Fibroblast of lung (primary cell): ENCODE measurements at regions not wholly inside any gene's neighbourhood (a gene's known extent, or its start where the extent isn't known, plus 50 kb on each side); places are given as distances from the start of the nearest gene placed in this dataset.

ENCODE experiments used
- DNase-seq, 2 donors: peaks; one replicate each; pipeline versions ENCODE4 v3.0.0 to v3.0.0-alpha.2; 2010; ENCODE audit warnings: low read depth in 2 of 2
- H2AFZ ChIP-seq: 2 replicates; pipeline ENCODE4 v1.5.1; 2012; ENCODE audit warnings: low read length, control low read depth, inconsistent platforms
- H3K27ac ChIP-seq: 2 replicates; pipeline ENCODE4 v1.5.1; 2011; ENCODE audit warnings: low read length, control low read depth; ENCODE audit not compliant: insufficient read depth
- H3K27me3 ChIP-seq: 2 replicates; pipeline ENCODE4 v1.5.1; 2011; ENCODE audit warnings: mild to moderate bottlenecking, low read length; ENCODE audit not compliant: control insufficient read depth, insufficient read depth
- H3K36me3 ChIP-seq: 2 replicates; pipeline ENCODE4 v1.5.1; 2011; ENCODE audit warnings: low read length; ENCODE audit not compliant: control insufficient read depth, insufficient read depth
- H3K4me1 ChIP-seq: 2 replicates; pipeline ENCODE4 v1.5.1; 2011; ENCODE audit warnings: low read length; ENCODE audit not compliant: control insufficient read depth, insufficient read depth; ENCODE audit errors: extremely low read depth
- H3K4me2 ChIP-seq: 2 replicates; pipeline ENCODE4 v1.5.1; 2011; ENCODE audit warnings: low read length, control low read depth; ENCODE audit not compliant: insufficient read depth; ENCODE audit errors: extremely low read depth
- H3K4me3 ChIP-seq, 4 experiments: fragments of 200-600 bp in 1 of 4; sonication (generic) in 1 of 4; replicated peaks in 1 of 4; 2 replicates each; pipeline ENCODE4 v1.5.1; 2011 to 2016; ENCODE audit warnings: low read length in 4 of 4, low read depth in 3 of 4, mild to moderate bottlenecking in 3 of 4, control low read depth in 2 of 4, inconsistent platforms in 1 of 4, mixed read lengths in 1 of 4; ENCODE audit not compliant: insufficient read depth in 1 of 4; ENCODE audit errors: control extremely low read depth in 1 of 4
- H3K79me2 ChIP-seq: 2 replicates; pipeline ENCODE4 v1.5.1; 2012; ENCODE audit warnings: mild to moderate bottlenecking, low read length, inconsistent platforms; ENCODE audit not compliant: control insufficient read depth, insufficient read depth
- H3K9ac ChIP-seq: 2 replicates; pipeline ENCODE4 v1.5.1; 2011; ENCODE audit warnings: mild to moderate bottlenecking, low read length, control low read depth; ENCODE audit not compliant: insufficient read depth
- H3K9me3 ChIP-seq: 2 replicates; pipeline ENCODE4 v1.5.1; 2012; ENCODE audit warnings: low read depth, low read length; ENCODE audit not compliant: control insufficient read depth, insufficient read depth
- H4K20me1 ChIP-seq: 2 replicates; pipeline ENCODE4 v1.5.1; 2011; ENCODE audit warnings: low read length; ENCODE audit not compliant: control insufficient read depth, insufficient read depth; ENCODE audit errors: extremely low read depth
- EZH2 ChIP-seq: IDR thresholded peaks from 2 replicates; pipeline ENCODE4 v1.5.1; 2012; ENCODE audit warnings: low read length, control low read depth, mild to moderate bottlenecking; ENCODE audit errors: missing control alignments
- TF ChIP-seq, protein P1 (sequence below), 2 donors: IDR thresholded peaks in 1 of 2; conservative IDR thresholded peaks in 1 of 2; 1 replicate in 1 of 2; 2 replicates in 1 of 2; pipeline ENCODE4 v1.5.1; 2011 to 2012; ENCODE audit warnings: low read length in 2 of 2, control low read depth in 1 of 2, inconsistent platforms in 1 of 2, low read depth in 1 of 2, mild to moderate bottlenecking in 1 of 2

DNA sequence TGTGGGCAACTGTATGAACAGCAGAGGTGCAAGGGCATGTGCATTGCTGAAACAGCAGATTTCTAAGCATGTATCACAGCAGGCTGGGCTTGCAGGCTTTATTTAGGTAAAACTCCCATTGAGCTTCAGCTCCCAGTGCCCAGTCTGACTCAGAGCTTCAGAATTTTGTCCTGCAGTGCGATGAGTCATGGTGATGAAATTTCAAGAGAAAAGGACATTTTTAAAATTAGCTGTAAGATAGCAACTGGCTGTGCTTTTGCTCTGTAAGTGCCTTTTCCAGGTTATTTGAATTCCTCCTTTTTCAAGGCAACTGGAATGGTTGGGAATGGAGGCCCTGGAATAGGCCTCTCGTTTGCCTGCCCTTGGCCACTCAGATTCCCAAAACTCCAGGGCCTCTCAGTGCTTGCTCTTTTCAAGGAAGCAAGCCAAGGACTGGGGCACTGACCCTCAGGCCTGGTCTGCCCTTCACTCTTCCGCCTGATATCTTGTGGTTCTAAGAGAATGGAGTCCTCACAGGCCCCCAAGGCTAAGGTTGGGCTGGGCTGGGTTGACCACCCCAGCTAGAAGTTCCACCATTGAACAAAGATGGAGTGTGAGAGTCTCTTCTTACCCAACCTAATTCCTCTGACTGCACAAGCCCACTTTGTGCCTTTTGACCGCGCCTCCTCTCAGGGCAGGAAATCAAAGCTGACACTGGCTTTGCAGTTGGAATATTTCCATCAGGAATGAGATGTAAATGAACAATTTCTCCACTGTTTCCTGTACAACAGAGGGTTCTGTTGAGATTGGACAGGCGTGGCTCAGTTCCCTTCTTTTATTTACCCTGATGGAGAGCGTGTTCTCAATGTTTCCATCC lies 59.5 kb upstream of the PRSS23 start:
- H4K20me1 ChIP-seq = no peaks in the 10 kb centered on the region
- no peaks in the 10 kb centered on the region for H3K9me3 ChIP-seq
- no peaks in the 10 kb centered on the region for H3K27me3 ChIP-seq
- H2AFZ ChIP-seq = no peak overlapping the region
- H3K4me1 ChIP-seq = peaks cover 57% of the 10 kb centered on the region
- peak; percentile 98 for DNase-seq
- peak overlapping the region; percentile 83 for H3K27ac ChIP-seq
- H3K4me3 ChIP-seq = no peak overlapping the region
- no peaks in the 10 kb centered on the region for H3K79me2 ChIP-seq
- H3K4me2 ChIP-seq = peak overlapping the region; percentile 78
- TF ChIP-seq, protein P1, sequence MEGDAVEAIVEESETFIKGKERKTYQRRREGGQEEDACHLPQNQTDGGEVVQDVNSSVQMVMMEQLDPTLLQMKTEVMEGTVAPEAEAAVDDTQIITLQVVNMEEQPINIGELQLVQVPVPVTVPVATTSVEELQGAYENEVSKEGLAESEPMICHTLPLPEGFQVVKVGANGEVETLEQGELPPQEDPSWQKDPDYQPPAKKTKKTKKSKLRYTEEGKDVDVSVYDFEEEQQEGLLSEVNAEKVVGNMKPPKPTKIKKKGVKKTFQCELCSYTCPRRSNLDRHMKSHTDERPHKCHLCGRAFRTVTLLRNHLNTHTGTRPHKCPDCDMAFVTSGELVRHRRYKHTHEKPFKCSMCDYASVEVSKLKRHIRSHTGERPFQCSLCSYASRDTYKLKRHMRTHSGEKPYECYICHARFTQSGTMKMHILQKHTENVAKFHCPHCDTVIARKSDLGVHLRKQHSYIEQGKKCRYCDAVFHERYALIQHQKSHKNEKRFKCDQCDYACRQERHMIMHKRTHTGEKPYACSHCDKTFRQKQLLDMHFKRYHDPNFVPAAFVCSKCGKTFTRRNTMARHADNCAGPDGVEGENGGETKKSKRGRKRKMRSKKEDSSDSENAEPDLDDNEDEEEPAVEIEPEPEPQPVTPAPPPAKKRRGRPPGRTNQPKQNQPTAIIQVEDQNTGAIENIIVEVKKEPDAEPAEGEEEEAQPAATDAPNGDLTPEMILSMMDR (conservative IDR thresholded peaks at IDR 0.05 in 1 of 2, IDR thresholded peaks at IDR 0.05 in 1 of 2; ENCODE audit: low read depth in 1 of 2, low read length in 2 of 2) = no peak
- TF ChIP-seq EZH2 = no peak
- H3K9ac ChIP-seq = no peak overlapping the region
- no peaks in the 10 kb centered on the region for H3K36me3 ChIP-seq

DNA sequence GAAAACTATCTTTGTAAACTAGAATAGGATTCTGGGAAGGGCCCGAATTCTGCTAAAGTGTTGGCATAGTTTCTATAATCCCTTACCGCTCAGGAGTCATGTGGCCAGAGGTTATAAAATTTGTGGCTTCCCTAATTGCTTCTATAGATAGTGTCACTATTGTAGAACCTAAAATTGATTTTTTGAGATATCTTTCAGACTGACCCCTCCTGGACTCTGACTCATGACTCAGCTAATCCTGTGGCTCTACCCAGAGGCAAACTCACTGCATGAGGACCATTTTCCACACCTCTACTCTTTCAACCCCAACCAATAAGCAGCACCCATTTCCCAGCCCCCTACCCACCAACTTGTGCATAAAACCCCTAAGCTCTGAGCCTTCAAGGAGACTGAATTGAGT lies 61.8 kb upstream of the PRSS23 start:
- no peak for TF ChIP-seq EZH2
- TF ChIP-seq, protein P1 (conservative IDR thresholded peaks at IDR 0.05 in 1 of 2, IDR thresholded peaks at IDR 0.05 in 1 of 2; ENCODE audit: low read depth in 1 of 2, low read length in 2 of 2) = no peak
- no peaks in the 10 kb centered on the region for H3K27me3 ChIP-seq
- peaks cover 68% of the 10 kb centered on the region for H3K4me1 ChIP-seq
- no peak overlapping the region for H3K9ac ChIP-seq
- no peak overlapping the region for H3K27ac ChIP-seq
- no peaks in the 10 kb centered on the region for H4K20me1 ChIP-seq
- no peak overlapping the region for H2AFZ ChIP-seq
- no peak overlapping the region for H3K4me2 ChIP-seq
- no peak for DNase-seq
- no peaks in the 10 kb centered on the region for H3K9me3 ChIP-seq
- no peaks in the 10 kb centered on the region for H3K79me2 ChIP-seq
- H3K36me3 ChIP-seq = no peaks in the 10 kb centered on the region
- no peak overlapping the region for H3K4me3 ChIP-seq

DNA sequence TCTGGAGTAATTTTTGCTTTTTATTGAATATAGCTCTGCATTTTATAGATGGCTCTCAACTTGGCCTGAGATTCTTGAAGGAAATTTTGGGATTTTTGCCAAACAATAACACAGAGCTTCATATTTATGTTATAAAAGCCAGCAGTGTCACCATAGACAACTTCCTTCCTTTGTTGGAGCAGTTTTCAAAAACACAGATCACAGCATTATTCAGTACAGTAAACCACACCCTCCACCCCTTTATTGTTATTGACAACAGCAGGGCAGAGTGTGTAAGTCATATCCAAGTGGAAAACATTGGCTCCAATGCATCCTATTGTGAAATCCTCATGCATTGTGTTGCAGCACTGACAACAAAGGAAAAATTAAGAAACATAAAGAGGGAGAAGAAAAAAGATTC lies 62.6 kb upstream of the PRSS23 start:
- Histone ChIP-seq H3K36me3 (no peaks in the 10 kb centered on the region), H3K4me3 (no peak overlapping the region), H3K79me2 (no peaks in the 10 kb centered on the region), H3K4me2 (no peak overlapping the region), H3K4me1 (peaks cover 63% of the 10 kb centered on the region), H3K9me3 (no peaks in the 10 kb centered on the region), H4K20me1 (no peaks in the 10 kb centered on the region), H3K27me3 (no peaks in the 10 kb centered on the region), H3K27ac (no peak overlapping the region), H2AFZ (no peak overlapping the region), H3K9ac (no peak overlapping the region)
- peak in 1 of 2 donors; percentile 78 for DNase-seq
- TF ChIP-seq, protein P1 (conservative IDR thresholded peaks at IDR 0.05 in 1 of 2, IDR thresholded peaks at IDR 0.05 in 1 of 2; ENCODE audit: low read depth in 1 of 2, low read length in 2 of 2) = no peak
- no peak for TF ChIP-seq EZH2
